MM.1S (cell line): ENCODE measurements at regions not wholly inside any gene's neighbourhood (a gene's known extent, or its start where the extent isn't known, plus 50 kb on each side); places are given as distances from the start of the nearest gene placed in this dataset.

Experiments
- CTCF ChIP-seq: fragments of 300-600 bp; sonication (generic); IDR thresholded peaks from 2 replicates; pipeline ENCODE4 v1.5.1; 2016; ENCODE audit warnings: antibody characterized with exemption, low read length, mixed read lengths
- EZH2 ChIP-seq: fragments of 300-600 bp; sonication (generic); optimal IDR thresholded peaks from 2 replicates; pipeline ENCODE3; 2017; ENCODE audit warnings: low read depth, mild to moderate bottlenecking, antibody characterized with exemption, low read length, mixed read lengths

- no peak for TF ChIP-seq CTCF
- no peak for TF ChIP-seq EZH2
Observed at GRCh38 chr1:98342566-98342965, 319.0 kb upstream of the SNX7 start.
